Brain microvascular endothelial cell (primary cell): ENCODE measurements at regions not wholly inside any gene's neighbourhood (a gene's known extent, or its start where the extent isn't known, plus 50 kb on each side); places are given as distances from the start of the nearest gene placed in this dataset.
"Not testable (repeated sequence)": the region's sequence is repeated elsewhere in the genome, so short reads cannot be mapped to it uniquely, and the experiment has no call there.

ENCODE experiments used
- DNase-seq: peaks from one replicate; pipeline ENCODE4 v3.0.0-alpha.2; 2020
- H3K27ac ChIP-seq: fragments of 250-450 bp; sonication (Bioruptor Pico); 2 replicates; pipeline ENCODE4 v1.5.1; 2020; ENCODE audit warnings: mild to moderate bottlenecking, moderate library complexity
- H3K27me3 ChIP-seq: fragments of 250-450 bp; sonication (Bioruptor Pico); replicated peaks from 2 replicates; pipeline ENCODE4 v1.5.1; 2020; ENCODE audit warnings: mild to moderate bottlenecking
- H3K36me3 ChIP-seq: fragments of 250-450 bp; sonication (Bioruptor Pico); replicated peaks from 2 replicates; pipeline ENCODE4 v1.5.1; 2020; ENCODE audit warnings: mild to moderate bottlenecking
- H3K4me3 ChIP-seq: 2 replicates; pipeline ENCODE4 v1.5.1; 2011; ENCODE audit warnings: low read depth, mild to moderate bottlenecking, control low read depth, low read length, moderate library complexity
- CTCF ChIP-seq: IDR thresholded peaks from 2 replicates; pipeline ENCODE4 v1.5.1; 2011; ENCODE audit warnings: low read depth, mild to moderate bottlenecking, moderate library complexity, low read length, control low read depth, inconsistent platforms; ENCODE audit errors: missing control alignments
- in situ Hi-C: cut with HindIII; loops from 2 replicates; pipeline ENCODE4 v1.10.0; 2017; ENCODE audit warnings: low sequenced_read_pairs, low pct_ligation_motif_present

DNA sequence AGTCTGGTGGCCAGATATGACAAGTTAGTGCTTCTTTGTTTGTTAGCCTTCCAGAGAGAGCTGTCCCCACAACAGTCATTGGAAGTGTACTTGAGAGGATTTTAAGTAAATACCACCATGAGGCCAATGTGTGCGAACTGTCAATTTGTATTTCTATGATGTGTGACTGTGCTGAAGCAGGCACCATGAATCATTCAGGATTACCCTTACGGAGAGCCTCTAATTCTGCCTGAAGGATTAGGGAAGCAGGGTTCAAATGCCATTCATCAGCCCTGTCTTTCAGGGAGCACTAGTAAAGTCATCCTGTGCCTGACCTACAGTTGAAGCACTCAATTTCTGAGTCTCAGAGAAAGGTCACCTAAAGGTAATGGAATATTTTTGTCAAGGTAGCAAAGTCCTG lies 109.3 kb downstream of the GATA3 start:
- Histone ChIP-seq H3K27ac (no peak overlapping the region), H3K27me3 (no peaks in the 10 kb centered on the region), H3K36me3 (no peaks in the 10 kb centered on the region), H3K4me3 (no peak overlapping the region)
- in situ Hi-C loops = no loop called here
- TF ChIP-seq CTCF = no peak
- DNase-seq = no peak

DNA sequence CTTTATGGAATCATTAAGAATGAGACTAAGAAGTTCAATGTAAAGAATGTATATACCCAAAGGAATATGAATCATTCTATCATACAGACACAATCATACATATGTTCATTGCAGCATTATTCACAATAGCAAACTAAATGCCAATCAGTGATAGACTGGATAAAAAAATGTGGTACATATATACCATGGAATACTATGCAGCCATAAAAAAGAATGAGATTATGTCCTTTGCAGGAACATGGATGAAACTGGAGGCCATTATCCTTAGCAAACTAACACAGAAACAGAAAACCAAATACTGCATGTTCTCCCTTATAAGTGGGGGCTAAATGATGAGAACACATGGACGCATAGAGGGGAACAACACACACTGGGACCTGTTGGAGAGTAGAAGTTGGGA lies 110.2 kb downstream of the GATA3 start:
- H3K36me3 ChIP-seq, H3K4me3 ChIP-seq, H3K27ac ChIP-seq, in situ Hi-C loops, DNase-seq, H3K27me3 ChIP-seq: not testable (repeated sequence)

DNA sequence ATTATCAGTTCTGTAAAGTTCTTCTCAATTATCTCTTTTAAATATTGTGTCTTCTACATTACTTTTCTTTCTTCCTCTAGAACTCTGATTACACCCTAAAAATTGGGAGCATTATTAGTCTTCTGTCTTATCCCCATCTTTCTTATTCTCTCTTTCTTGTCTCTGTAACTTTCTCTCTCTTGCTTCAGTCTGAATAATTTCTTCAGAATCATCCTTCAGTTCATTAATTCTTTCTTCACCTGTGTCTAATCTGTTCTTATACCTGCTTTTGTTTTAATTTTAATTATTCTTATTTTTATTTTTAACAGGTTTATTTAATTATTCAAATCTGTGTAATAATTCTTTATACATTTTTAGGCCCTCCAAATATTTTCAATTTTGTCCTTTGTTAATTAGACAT lies 114.3 kb downstream of the GATA3 start:
- in situ Hi-C loops = no loop called here
- H3K4me3 ChIP-seq = no peak overlapping the region
- no peak for DNase-seq
- no peak for TF ChIP-seq CTCF
- H3K36me3 ChIP-seq = no peaks in the 10 kb centered on the region
- H3K27ac ChIP-seq = no peak overlapping the region
- no peaks in the 10 kb centered on the region for H3K27me3 ChIP-seq

DNA sequence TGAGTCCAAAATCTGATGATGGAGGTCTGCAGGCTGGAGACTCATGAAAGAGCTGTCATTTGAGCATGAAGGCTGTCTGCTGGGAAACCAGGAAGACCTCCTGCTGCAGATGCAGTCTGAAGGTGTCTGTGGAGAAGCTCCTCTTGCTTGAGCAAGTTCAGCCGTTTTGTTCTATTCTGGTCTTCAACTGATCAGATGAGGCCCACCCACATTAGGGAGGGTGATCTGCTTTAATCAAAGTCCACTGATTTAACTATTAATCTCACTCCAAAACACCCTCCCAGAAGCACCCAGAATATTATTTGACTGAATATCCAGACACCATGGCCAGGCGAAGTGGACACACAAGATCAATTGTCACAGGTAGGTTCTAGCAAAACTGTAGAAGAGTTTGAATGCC lies 116.5 kb downstream of the GATA3 start:
- H3K27ac ChIP-seq = no peak overlapping the region
- no peak for TF ChIP-seq CTCF
- no peaks in the 10 kb centered on the region for H3K27me3 ChIP-seq
- in situ Hi-C loops = no loop called here
- no peak for DNase-seq
- H3K4me3 ChIP-seq = no peak overlapping the region
- no peaks in the 10 kb centered on the region for H3K36me3 ChIP-seq

GRCh38 chr10:8172604-8173003 lies 118.1 kb downstream of the GATA3 start:
- in situ Hi-C loops = no loop called here
- Histone ChIP-seq H3K4me3 (no peak overlapping the region), H3K27me3 (no peaks in the 10 kb centered on the region), H3K27ac (no peak overlapping the region), H3K36me3 (no peaks in the 10 kb centered on the region)
- no peak for TF ChIP-seq CTCF
- DNase-seq = no peak

- no peak for TF ChIP-seq CTCF
- Histone ChIP-seq H3K27me3 (no peaks in the 10 kb centered on the region), H3K4me3 (no peak overlapping the region), H3K36me3 (no peaks in the 10 kb centered on the region), H3K27ac (no peak overlapping the region)
- no peak for DNase-seq
- in situ Hi-C loops = no loop called here
Measured at GRCh38 chr10:8173243-8173865, 118.9 kb downstream of the GATA3 start.
